ENCODE measurements at regions not wholly inside any gene's neighbourhood (a gene's known extent, or its start where the extent isn't known, plus 50 kb on each side); places are given as distances from the start of the nearest gene placed in this dataset.
"Not testable (repeated sequence)": the region's sequence is repeated elsewhere in the genome, so short reads cannot be mapped to it uniquely, and the experiment has no call there.

GRCh38 chr6:137970368-137970767 is 103.3 kb downstream of the TNFAIP3 start:
- no peak for DNase-seq

GRCh38 chr6:137973201-137973600 is 106.1 kb downstream of the TNFAIP3 start:
- no peak for DNase-seq

- DNase-seq = no peak
Measured at GRCh38 chr6:137975188-137975940, 108.3 kb downstream of the TNFAIP3 start.

GRCh38 chr6:137976430-137976829 is 109.4 kb downstream of the TNFAIP3 start:
- DNase-seq = no peak

- no peak for DNase-seq
Measured at GRCh38 chr6:137977206-137977605, 110.1 kb downstream of the TNFAIP3 start.

- no peak for DNase-seq
Measured at GRCh38 chr6:137977814-137978213, 110.8 kb downstream of the TNFAIP3 start.

GRCh38 chr6:137978252-137978896 is 111.3 kb downstream of the TNFAIP3 start:
- DNase-seq = no peak

GRCh38 chr6:137979263-137979662 is 112.2 kb downstream of the TNFAIP3 start:
- not testable (repeated sequence) for DNase-seq

- DNase-seq = no peak
Measured at GRCh38 chr6:137980777-137981176, 113.7 kb downstream of the TNFAIP3 start.

GRCh38 chr6:137981758-137982157 is 114.7 kb downstream of the TNFAIP3 start:
- DNase-seq = no peak

GRCh38 chr6:137982418-137983189 is 115.5 kb downstream of the TNFAIP3 start:
- DNase-seq = no peak

- no peak for DNase-seq
Measured at GRCh38 chr6:137983269-137983668, 116.2 kb downstream of the TNFAIP3 start.

- no peak for DNase-seq
Measured at GRCh38 chr6:137989664-137990063, 117.6 kb downstream of the PERP start.

- DNase-seq = no peak
Measured at GRCh38 chr6:137995371-137995770, 111.8 kb downstream of the PERP start.

- DNase-seq = no peak
Measured at GRCh38 chr6:137998461-137999019, 108.7 kb downstream of the PERP start.

- DNase-seq = no peak
Measured at GRCh38 chr6:137999815-138000214, 107.4 kb downstream of the PERP start.

- DNase-seq = no peak
Measured at GRCh38 chr6:138000941-138001340, 106.3 kb downstream of the PERP start.

- DNase-seq = no peak
Measured at GRCh38 chr6:138001750-138002349, 105.4 kb downstream of the PERP start.

GRCh38 chr6:138004430-138005287 is 102.6 kb downstream of the PERP start:
- no peak for DNase-seq

- DNase-seq = no peak
Measured at GRCh38 chr6:138005846-138006245, 101.4 kb downstream of the PERP start.

- no peak for DNase-seq
Measured at GRCh38 chr6:138007014-138007472, 100.2 kb downstream of the PERP start.

GRCh38 chr6:138008791-138009190 is 98.4 kb downstream of the PERP start:
- no peak for DNase-seq
